ENCODE measurements at regions not wholly inside any gene's neighbourhood (a gene's known extent, or its start where the extent isn't known, plus 50 kb on each side); places are given as distances from the start of the nearest gene placed in this dataset.

DNA sequence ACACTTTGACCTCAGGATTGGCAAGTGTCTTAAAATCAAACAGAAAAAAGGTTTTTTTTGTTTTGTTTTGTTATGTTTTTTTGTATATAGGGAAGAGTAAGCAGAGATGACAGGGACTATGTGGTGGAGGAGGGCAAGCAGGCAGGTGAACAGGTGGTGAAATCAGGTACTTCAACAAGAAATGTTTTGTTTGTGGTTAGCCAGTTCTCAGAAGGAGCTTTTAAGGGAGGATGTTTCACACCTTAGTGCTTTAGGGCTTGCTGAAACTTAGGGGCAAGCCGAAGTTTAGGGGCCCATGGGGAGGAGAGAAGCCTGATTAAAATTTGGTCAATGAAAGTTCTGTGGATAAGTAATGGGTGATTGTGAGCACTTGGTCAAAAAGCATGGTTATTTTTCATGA, 370.7 kb upstream of the SLCO3A1 start:
- Histone ChIP-seq H3K79me2 (ENCODE audit: control insufficient read depth, insufficient read depth, low read length) (no peaks in the 10 kb centered on the region), H3K4me1 (ENCODE audit: control insufficient read depth, extremely low read depth, insufficient read depth, low read length) (no peaks in the 10 kb centered on the region), H3K36me3 (ENCODE audit: control insufficient read depth in 2 of 2, extremely low read depth in 1 of 2, insufficient read depth in 2 of 2, low read length in 2 of 2) (no peaks in the 10 kb centered on the region), H3K27ac (ENCODE audit: control insufficient read depth, insufficient read depth, low read length) (no peak overlapping the region), H4K20me1 (ENCODE audit: control insufficient read depth, extremely low read depth, insufficient read depth, low read length) (no peaks in the 10 kb centered on the region), H3K9ac (ENCODE audit: control insufficient read depth, extremely low read depth, insufficient read depth, low read length) (no peak overlapping the region), H3K9me3 (ENCODE audit: control insufficient read depth, low read depth, low read length) (no peaks in the 10 kb centered on the region), H3K9me1 (ENCODE audit: control insufficient read depth, extremely low read depth, insufficient read depth, low read length) (no peaks in the 10 kb centered on the region), H3K4me3 (ENCODE audit: control insufficient read depth in 2 of 3, extremely low read depth in 1 of 3, insufficient read depth in 2 of 3, low read depth in 1 of 3, low read length in 3 of 3) (no peak overlapping the region), H2AFZ (ENCODE audit: control insufficient read depth, low read length) (no peak overlapping the region), H3K4me2 (ENCODE audit: control insufficient read depth, extremely low read depth, insufficient read depth, low read depth, low read length) (no peak overlapping the region), H3K27me3 (ENCODE audit: control insufficient read depth, extremely low read depth, insufficient read depth, low read length) (no peaks in the 10 kb centered on the region)
- TF ChIP-seq, protein P1, sequence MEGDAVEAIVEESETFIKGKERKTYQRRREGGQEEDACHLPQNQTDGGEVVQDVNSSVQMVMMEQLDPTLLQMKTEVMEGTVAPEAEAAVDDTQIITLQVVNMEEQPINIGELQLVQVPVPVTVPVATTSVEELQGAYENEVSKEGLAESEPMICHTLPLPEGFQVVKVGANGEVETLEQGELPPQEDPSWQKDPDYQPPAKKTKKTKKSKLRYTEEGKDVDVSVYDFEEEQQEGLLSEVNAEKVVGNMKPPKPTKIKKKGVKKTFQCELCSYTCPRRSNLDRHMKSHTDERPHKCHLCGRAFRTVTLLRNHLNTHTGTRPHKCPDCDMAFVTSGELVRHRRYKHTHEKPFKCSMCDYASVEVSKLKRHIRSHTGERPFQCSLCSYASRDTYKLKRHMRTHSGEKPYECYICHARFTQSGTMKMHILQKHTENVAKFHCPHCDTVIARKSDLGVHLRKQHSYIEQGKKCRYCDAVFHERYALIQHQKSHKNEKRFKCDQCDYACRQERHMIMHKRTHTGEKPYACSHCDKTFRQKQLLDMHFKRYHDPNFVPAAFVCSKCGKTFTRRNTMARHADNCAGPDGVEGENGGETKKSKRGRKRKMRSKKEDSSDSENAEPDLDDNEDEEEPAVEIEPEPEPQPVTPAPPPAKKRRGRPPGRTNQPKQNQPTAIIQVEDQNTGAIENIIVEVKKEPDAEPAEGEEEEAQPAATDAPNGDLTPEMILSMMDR (optimal IDR thresholded peaks at IDR 0.05 in 1 of 3, IDR thresholded peaks at IDR 0.05 in 1 of 3, conservative IDR thresholded peaks at IDR 0.05 in 1 of 3; ENCODE audit: extremely low read depth in 1 of 3, insufficient read depth in 2 of 3, low read length in 3 of 3), result no peak
- no peak for TF ChIP-seq EZH2 (IDR thresholded peaks at IDR 0.05; ENCODE audit: low read length)
- DNase-seq (ENCODE audit: low read depth, low spot score) (no peak), FAIRE-seq (no peak)
- dilution Hi-C loops (cut with MboI; ENCODE audit: extremely low pct_ligation_motif_present, low sequenced_read_pairs), result no loop called here

DNA sequence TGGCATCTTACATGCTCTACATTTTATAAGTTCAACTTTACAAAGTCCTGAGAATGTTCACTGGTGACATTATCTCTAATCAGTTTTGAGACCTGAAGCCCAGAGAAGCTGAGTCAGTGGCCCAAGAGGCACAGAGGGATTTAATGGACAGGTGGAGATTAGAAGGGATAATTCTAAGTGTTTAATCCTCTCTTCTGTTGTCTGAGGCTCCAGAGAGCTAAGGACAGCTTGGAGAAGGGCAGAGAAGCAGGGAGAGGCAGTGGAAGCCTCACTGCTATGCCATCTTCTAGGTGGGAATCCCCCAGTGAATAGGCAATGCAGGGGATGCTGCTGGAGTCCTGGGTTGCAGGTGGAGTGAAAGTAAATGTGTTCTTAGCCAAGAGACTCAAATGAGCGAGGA, 369.4 kb upstream of the SLCO3A1 start:
- no peak for TF ChIP-seq EZH2 (IDR thresholded peaks at IDR 0.05; ENCODE audit: low read length)
- TF ChIP-seq, protein P1 (optimal IDR thresholded peaks at IDR 0.05 in 1 of 3, IDR thresholded peaks at IDR 0.05 in 1 of 3, conservative IDR thresholded peaks at IDR 0.05 in 1 of 3; ENCODE audit: extremely low read depth in 1 of 3, insufficient read depth in 2 of 3, low read length in 3 of 3), result no peak
- H4K20me1 ChIP-seq (ENCODE audit: control insufficient read depth, extremely low read depth, insufficient read depth, low read length), result no peaks in the 10 kb centered on the region
- H3K36me3 ChIP-seq (ENCODE audit: control insufficient read depth in 2 of 2, extremely low read depth in 1 of 2, insufficient read depth in 2 of 2, low read length in 2 of 2), result no peaks in the 10 kb centered on the region
- H3K4me2 ChIP-seq (ENCODE audit: control insufficient read depth, extremely low read depth, insufficient read depth, low read depth, low read length), result no peak overlapping the region
- H3K27ac ChIP-seq (ENCODE audit: control insufficient read depth, insufficient read depth, low read length), result no peak overlapping the region
- DNase-seq (ENCODE audit: low read depth, low spot score) (no peak), FAIRE-seq (no peak)
- no peaks in the 10 kb centered on the region for H3K9me3 ChIP-seq (ENCODE audit: control insufficient read depth, low read depth, low read length)
- no peak overlapping the region for H2AFZ ChIP-seq (ENCODE audit: control insufficient read depth, low read length)
- H3K4me1 ChIP-seq (ENCODE audit: control insufficient read depth, extremely low read depth, insufficient read depth, low read length), result no peaks in the 10 kb centered on the region
- H3K27me3 ChIP-seq (ENCODE audit: control insufficient read depth, extremely low read depth, insufficient read depth, low read length), result no peaks in the 10 kb centered on the region
- dilution Hi-C loops (cut with MboI; ENCODE audit: extremely low pct_ligation_motif_present, low sequenced_read_pairs), result no loop called here
- no peaks in the 10 kb centered on the region for H3K9me1 ChIP-seq (ENCODE audit: control insufficient read depth, extremely low read depth, insufficient read depth, low read length)
- H3K79me2 ChIP-seq (ENCODE audit: control insufficient read depth, insufficient read depth, low read length), result no peaks in the 10 kb centered on the region
- no peak overlapping the region for H3K4me3 ChIP-seq (ENCODE audit: control insufficient read depth in 2 of 3, extremely low read depth in 1 of 3, insufficient read depth in 2 of 3, low read depth in 1 of 3, low read length in 3 of 3)
- no peak overlapping the region for H3K9ac ChIP-seq (ENCODE audit: control insufficient read depth, extremely low read depth, insufficient read depth, low read length)

Measured in keratinocyte (primary cell).